DOHH2 (cell line): ENCODE measurements at regions not wholly inside any gene's neighbourhood (a gene's known extent, or its start where the extent isn't known, plus 50 kb on each side); places are given as distances from the start of the nearest gene placed in this dataset.

ENCODE experiments used
- EZH2phosphoT487 ChIP-seq: fragments of 200-600 bp; sonication (generic); IDR thresholded peaks from 2 replicates; pipeline ENCODE4 v1.6.1; 2017; ENCODE audit warnings: borderline replicate concordance, mild to moderate bottlenecking, antibody characterized with exemption, low read length, moderate library complexity, mixed read lengths
- TF ChIP-seq, protein P1 (sequence below): fragments of 200-600 bp; sonication (generic); IDR thresholded peaks from one replicate; pipeline ENCODE4 v1.5.1; 2014; ENCODE audit warnings: antibody characterized with exemption, mild to moderate bottlenecking, low read depth, low read length; ENCODE audit not compliant: poor library complexity, severe bottlenecking

DNA sequence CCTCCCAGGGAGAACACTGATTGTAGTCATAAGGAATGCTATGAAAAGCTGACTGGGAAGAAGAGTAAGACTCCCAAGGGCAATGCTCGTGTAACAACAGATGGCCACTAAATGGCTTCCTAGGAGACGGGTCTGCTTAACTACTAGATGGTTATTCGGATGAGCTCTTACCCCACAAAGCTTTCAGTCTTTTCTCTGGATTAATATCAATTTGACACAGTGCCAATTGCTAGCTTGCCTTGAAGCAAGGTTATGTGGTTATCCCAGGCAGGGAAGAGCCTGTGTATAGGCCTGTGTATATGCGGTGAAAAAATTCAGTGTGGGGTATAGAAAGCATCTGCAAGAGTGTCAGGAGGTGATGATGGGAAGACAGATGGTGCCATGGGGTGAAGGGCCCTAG lies 86.4 kb upstream of the NOX3 start:
- TF ChIP-seq, protein P1, sequence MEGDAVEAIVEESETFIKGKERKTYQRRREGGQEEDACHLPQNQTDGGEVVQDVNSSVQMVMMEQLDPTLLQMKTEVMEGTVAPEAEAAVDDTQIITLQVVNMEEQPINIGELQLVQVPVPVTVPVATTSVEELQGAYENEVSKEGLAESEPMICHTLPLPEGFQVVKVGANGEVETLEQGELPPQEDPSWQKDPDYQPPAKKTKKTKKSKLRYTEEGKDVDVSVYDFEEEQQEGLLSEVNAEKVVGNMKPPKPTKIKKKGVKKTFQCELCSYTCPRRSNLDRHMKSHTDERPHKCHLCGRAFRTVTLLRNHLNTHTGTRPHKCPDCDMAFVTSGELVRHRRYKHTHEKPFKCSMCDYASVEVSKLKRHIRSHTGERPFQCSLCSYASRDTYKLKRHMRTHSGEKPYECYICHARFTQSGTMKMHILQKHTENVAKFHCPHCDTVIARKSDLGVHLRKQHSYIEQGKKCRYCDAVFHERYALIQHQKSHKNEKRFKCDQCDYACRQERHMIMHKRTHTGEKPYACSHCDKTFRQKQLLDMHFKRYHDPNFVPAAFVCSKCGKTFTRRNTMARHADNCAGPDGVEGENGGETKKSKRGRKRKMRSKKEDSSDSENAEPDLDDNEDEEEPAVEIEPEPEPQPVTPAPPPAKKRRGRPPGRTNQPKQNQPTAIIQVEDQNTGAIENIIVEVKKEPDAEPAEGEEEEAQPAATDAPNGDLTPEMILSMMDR, result no peak
- no peak for TF ChIP-seq EZH2phosphoT487
